OCI-LY3 (cell line): ENCODE measurements at regions not wholly inside any gene's neighbourhood (a gene's known extent, or its start where the extent isn't known, plus 50 kb on each side); places are given as distances from the start of the nearest gene placed in this dataset.

ENCODE experiments used
- CTCF ChIP-seq: fragments of 200-600, 300-600 bp; sonication (generic); IDR thresholded peaks from 2 replicates; pipeline ENCODE4 v1.5.1; 2014; ENCODE audit warnings: antibody characterized with exemption, low read length, low read depth
- EZH2phosphoT487 ChIP-seq: fragments of 200-600 bp; shearing (Covaris generic); IDR thresholded peaks from 2 replicates; pipeline ENCODE4 v1.6.1; 2018; ENCODE audit warnings: antibody characterized with exemption, mixed run types, low read depth

DNA sequence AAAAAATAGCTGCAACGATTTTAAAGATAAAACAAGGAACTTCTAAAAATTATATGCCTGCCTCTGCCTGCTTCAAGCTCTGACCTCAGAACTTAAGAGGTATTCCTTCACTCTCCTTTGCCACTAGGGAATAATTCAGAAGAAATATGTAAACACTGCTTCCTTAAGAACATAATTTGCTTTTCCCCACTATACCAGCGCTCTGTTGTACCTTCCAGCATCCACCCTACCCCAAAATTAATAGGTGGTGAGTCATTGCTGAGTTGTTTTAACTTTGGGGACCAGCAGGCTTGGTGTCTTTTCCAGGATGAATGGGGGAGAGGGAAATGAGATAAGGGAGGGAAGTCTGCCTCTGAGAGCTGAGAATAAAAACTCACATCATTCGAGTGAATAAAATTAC, 107.7 kb upstream of the ATXN1 start:
- TF ChIP-seq CTCF (no peak), EZH2phosphoT487 (no peak)
